ENCODE measurements at regions not wholly inside any gene's neighbourhood (a gene's known extent, or its start where the extent isn't known, plus 50 kb on each side); places are given as distances from the start of the nearest gene placed in this dataset.
A peak's percentile ranks its signal among the peaks of the same experiment; 100 is the strongest.

DNA sequence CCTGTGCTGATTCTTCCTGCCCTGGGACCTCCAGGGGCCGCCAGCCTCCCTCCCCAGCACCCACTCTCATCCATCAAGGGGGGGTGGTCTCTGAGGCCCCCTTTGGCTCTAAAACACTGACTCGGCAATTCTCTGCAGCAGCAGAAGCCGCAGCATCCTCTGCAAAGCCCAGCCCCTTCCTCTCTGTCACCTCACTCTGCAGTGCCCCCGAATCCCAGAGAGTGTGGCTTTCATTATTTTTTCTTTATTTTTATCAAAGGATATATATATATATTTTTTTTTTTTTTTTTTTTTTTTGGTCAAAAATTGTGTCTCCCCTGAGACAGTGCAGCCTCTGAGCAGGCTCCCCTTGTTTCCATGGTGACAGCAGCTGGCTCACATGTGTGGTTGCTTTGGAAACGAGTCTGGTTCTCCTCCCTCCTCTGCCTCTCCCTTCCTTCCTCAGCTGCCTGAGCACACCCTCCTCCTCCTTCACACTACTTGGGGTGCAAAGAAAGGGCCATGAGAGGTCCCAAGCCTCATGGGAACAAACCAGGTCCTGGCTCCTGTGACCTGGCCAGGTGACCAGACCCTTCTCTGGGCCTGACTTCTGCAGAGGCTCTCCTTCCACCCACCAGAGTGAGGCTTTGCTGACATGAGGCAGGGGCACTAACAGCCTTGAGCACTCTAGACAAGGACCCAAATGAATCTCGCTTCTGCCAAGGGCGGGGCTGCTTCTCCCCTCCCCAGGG is 100.5 kb downstream of the LRRC74A start:
- peak; percentile 41 for DNase-seq (ENCODE audit: low read depth)

- no peak for DNase-seq (ENCODE audit: low read depth)
Measured at GRCh38 chr14:76925097-76925441, 98.9 kb downstream of the LRRC74A start.

DNA sequence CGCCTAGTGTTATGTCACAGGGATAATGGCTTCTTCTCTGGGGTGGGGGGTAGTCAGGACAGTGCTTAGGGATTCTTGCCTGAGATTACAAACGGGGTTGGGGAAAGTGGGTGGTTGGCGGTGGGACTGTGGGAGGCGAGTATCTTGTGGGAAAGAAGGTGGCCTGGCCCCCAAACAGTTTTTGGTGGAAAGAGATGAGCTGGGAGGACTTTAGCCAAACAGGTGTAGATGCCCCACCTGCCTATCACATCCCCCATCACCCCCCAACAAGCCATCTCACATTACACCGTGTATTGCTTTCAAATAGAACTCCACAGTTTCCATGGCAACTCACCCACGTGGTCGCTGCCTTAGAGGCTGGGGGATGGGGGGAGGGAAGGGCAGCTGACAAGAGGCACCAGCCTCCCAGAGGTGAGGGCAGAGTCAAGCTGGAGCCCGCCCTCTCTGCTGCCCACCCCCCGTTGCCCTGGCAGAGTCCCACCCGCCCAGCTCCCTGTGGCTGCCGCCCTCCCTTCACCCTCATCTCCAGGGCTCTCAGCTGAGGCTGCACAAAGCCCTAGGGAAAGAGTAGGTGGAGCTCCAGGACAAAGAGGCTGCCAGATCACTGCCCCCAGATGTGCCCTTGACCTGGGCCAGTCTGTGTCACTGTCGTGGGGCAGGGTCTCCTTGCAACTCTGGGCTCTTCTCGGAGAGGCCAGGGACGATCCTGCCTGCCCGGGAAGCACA is 98.3 kb downstream of the LRRC74A start:
- no peak for DNase-seq (ENCODE audit: low read depth)

- no peak for DNase-seq (ENCODE audit: low read depth)
Measured at GRCh38 chr14:76923431-76924370, 97.5 kb downstream of the LRRC74A start.

DNA sequence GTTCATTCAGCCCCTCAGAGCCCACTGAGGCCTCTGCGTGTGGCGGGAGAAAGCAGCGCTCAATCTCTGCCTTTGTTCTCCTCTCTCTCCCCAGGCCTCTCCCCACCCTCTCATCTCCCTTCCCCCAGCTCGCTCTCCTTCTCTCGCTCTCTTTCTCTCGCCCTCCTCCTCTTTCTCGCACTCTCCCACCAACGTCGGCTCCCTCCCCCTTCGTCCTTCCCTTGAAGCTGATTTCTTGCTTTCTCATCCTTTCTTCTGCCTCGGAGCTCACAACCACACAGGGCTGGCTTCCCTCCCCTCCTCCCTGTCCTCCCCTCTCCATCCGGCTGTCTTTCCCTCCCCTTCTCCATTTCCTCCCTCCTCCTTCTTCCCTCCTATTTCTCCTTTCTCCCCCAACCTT is 96.4 kb downstream of the LRRC74A start:
- no peak for DNase-seq (ENCODE audit: low read depth)

GRCh38 chr14:76922092-76922491 is 95.9 kb downstream of the LRRC74A start:
- no peak for DNase-seq (ENCODE audit: low read depth)

- no peak for DNase-seq (ENCODE audit: low read depth)
Measured at GRCh38 chr14:76921088-76921399, 94.8 kb downstream of the LRRC74A start.

- no peak for DNase-seq (ENCODE audit: low read depth)
Measured at GRCh38 chr14:76920331-76921087, 94.3 kb downstream of the LRRC74A start.

DNA sequence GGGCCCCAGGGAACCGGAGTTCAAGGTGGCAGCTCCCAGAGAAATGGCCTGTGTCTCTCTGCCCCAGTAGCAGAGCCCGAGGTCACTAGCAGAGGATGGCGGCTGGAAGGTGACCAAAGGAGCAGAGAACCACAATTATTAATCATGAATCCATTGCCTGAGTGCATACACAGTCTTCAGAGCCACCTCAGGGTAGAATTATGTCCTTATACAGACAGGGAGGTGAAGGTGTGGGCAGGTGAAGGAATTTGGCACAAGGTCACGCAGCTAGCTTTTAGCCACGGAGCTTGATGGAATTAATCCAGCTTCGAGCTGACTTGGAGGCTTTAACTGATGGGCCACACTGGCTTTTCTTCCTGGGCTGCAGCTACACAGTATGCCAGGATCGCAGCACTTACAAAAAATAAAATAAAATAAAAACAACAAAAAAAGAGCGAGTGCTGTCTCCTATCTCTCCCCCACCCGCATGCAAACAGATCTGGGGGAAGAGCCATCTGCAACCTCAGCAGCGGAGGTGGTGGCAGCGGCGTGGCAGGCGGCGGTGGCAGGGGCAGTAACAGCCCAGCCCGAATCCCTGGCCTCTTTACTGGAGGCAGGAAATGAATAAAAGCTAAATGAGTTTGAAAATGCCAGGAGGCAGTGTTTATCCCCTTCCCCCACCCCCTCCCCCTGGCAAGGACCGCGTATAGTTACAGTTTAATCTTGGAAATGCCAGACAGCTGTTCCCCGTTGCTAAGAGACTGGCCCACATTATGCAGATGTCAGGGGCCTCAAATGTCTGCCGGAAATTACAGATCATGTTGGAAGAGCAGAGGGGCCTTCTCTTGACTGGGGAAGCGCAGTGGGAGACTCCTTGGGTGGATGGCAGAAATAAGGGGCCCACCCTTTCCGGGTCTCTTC is 93.5 kb downstream of the LRRC74A start:
- DNase-seq (ENCODE audit: low read depth): peak; percentile 4
